CD4-positive, alpha-beta T cell treated with Interleukin-15 for 1 hour (primary cell): ENCODE measurements at regions not wholly inside any gene's neighbourhood (a gene's known extent, or its start where the extent isn't known, plus 50 kb on each side); places are given as distances from the start of the nearest gene placed in this dataset.
"Not testable (repeated sequence)": the region's sequence is repeated elsewhere in the genome, so short reads cannot be mapped to it uniquely, and the experiment has no call there.

Experiments used
- DNase-seq: peaks from one replicate; pipeline ENCODE4 v3.0.0-alpha.2; 2020

GRCh38 chrX:3815896-3816664 lies 102.6 kb upstream of the PRKX start:
- peak; percentile 40 for DNase-seq

DNA sequence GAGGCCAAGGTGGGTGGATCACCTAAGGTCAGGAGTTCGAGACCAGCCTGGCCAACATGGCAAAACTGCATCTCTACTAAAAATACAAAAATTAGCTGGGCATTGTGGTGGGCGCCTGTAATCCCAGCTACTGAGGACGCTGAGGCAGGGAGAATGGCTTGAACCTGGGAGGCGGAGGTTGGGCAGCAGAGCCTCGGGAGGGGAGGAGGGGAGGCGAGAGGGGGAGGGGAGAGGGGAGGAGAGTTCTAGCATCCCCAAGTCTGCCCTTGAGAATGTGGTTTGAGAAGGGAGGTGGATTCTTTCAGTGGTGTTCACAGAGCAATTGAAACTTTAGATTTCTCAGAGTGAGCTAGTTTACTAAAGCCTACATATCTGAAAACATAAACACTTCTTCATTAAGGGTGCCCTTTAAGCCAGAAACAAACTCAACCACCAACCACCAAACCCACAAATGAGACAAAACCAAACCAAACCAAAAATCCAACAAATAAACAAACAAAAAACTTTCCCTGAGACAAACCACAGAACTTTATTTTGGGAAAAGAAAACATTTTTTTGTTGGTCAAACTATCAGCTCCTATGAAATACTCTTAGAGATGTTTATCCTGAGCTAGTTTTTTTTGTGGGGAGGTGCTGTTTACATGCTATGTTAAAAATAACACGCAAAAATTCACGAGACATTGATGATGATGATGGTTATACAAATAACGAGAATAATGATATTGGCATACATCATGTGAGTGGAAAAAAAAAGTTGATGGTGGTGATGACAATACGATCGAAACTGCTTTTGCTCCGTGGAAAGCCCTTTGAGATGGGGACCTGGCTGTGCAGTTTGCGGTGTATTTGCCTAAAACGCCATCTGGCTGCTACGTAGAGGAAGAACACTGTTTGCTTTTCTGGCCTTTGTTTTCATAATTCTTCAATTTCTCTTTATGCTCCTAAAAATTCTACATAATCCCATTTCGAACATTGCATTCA lies 98.2 kb upstream of the PRKX start:
- DNase-seq = peak; percentile 64

DNA sequence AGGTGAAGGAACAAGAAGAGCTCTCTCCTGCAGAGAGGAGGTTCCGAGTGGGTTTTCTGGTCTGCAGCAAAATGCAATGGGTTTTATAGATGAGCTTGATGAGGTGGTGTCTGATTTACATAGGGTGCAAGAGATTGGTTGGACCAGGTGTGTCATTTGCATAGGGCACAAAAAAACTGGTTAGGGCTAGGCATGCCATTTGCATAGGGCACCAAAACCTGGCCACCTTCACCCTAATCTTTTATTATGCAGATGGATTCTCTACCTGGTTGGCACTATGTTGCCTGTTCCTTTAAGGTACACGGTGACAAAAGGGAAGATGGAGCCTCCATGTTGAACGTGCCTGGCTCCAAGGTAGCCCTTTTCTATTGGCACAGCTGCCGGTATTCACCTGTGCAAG lies 94.5 kb upstream of the PRKX start:
- DNase-seq = no peak

DNA sequence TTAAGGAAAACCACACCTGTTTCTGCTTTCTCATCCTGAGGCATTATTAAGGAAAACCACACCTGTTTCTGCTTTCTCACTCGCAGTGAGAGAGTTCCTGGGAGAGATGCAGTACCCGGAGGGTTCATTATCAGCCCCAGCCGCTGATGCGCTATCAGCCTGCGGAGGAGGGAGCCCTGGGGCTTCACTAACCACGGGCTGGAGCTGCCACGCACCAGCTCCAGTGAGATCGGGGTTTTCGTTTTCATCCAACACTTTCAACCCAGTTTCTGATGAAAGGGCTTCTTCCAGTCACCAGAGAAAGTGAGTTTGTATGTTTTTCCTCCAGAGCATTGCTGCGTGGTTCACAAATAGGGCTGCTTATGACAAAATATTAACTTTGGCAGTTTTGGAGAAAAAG lies 93.2 kb upstream of the PRKX start:
- no peak for DNase-seq

DNA sequence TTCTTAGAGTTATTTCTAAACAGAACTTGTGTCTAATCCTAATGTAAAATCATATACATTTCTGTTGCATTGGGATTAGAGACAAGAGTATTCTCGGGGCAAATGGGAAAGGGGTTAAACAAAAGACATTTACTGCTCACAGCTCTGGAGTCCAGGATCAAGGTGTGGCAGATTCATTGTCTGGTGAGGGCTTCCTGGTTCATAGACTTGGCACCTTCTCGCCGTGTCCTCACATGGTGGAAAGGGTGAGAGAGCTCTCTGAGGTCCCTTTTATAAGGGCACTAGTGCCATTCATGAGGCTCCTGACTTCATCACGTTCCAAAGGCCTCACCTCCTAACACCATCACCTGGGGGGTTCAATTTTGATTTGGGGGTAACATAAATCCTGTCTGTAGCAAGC lies 90.3 kb upstream of the PRKX start:
- DNase-seq = no peak

GRCh38 chrX:3803305-3803704 lies 89.9 kb upstream of the PRKX start:
- no peak for DNase-seq

DNA sequence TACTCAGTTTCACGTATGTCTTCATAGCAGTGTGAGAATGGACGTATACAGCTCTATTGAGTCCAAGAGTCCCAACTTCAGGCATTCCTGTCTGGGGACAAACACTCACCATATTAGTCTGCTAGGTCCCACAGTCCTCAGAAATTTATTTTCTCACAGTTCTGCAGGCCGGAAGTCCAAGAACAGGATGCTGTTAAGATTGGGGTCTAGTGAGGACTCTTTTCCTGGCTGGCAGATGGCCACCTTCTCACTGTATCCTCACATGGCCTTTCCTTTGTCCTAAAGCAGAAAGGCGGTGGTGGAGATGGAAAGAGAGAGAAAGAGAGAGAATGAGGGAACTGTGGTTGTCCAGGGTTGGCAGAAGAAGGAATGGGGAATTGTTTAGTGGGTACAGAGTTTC lies 82.0 kb upstream of the PRKX start:
- not testable (repeated sequence) for DNase-seq

- DNase-seq = no peak
These were observed 78.0 kb upstream of the PRKX start for GRCh38 chrX:3791449-3791848.

DNA sequence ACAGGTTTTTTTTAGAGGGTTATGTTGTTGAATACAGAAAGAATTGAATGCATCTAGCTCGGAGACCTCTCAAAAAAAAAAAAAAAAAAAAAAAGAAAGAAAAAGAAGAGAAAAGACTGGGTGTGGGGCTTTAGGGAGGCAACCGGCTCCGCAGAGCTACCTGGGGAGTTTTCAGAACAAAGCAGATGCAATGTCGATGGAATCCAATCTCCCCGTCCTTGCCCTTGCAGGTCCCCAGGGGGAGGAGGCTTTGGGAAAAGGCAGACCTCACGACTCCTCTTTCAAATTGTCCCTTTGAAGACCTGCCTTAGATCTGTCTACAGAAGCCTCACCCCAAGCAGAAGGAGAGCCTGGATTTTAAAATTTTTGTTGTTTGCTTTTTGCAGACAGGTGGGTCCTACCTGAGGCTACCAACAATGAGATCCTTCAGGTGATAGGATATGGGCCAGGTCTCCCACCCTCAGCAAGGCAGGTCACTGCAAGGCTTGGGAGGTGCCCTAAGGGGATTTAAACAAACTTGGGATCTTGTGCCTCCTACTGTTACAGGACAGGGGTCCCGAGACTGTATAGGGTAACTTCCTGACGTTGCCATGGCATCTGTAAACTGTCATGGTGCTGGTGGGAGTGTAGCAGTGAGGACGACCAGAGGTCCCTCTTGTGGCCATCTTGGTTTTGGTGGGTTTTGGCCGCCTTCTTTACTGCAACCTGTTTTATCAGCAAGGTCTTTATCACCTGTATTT lies 75.2 kb upstream of the PRKX start:
- DNase-seq = peak; percentile 22

DNA sequence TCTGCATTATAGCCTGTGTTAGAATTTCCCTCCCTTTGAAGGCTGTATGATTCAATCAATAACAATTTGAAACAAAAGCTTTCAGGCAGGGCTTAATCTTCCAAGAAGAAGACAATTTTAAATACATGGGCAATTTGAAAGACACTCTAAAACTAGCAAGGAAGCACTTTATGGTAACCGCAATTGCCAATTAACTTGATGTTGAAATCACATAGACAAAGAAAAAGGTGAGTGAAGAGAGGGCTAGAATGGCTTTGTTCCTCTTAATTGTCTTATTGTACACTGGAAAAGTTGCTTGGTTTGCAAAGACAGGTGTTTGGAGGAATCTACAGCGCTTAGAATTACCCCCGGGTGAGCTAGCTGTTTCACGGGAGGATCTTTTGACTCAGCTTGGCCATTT lies 74.4 kb upstream of the PRKX start:
- no peak for DNase-seq

DNA sequence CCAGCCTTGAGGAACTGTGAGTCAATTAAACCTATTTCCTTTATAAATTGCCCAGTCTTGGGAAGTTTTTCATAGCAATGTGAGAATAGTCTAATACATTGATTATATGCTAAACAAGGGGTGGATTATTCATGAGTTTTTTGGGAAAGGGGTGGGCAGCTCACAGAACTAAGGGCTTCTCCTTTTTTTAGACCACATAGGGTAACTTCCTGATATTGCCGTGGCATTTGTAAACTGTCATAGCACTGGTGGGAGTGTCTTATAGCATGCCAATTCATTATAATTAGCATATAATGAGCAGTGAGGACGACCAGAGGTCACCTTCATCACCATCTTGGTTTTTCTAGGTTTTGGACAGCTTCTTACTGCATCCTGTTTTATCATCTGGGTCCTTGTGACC lies 72.4 kb upstream of the PRKX start:
- not testable (repeated sequence) for DNase-seq

- no peak for DNase-seq
These were observed 67.1 kb upstream of the PRKX start for GRCh38 chrX:3780564-3780963.

- DNase-seq = no peak
These were observed 66.1 kb upstream of the PRKX start for GRCh38 chrX:3779546-3779945.

DNA sequence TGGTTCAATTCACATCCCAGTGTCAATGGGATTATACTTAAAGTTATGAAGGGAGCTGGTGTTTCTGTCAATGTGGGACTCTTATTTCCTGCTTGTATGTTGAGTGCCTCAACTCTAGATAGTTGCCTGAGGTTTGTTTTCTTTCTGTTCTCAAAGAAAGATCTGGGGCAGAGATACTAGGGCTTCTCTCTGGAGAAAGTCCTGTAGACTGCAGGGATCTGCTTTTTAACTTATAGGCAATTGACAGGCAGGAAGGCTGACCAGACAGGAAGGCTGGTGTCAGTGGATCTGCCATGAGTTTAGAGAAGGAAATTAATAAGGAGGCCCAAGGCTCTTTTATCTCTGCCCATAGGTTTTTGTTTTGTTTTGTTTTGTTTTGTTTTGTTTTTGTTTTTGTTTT lies 64.0 kb upstream of the PRKX start:
- DNase-seq = no peak

GRCh38 chrX:3771766-3772165 lies 58.3 kb upstream of the PRKX start:
- DNase-seq = no peak

- DNase-seq = no peak
These were observed 55.4 kb upstream of the PRKX start for GRCh38 chrX:3768881-3769280.
